T-cell (primary cell): ENCODE measurements at regions not wholly inside any gene's neighbourhood (a gene's known extent, or its start where the extent isn't known, plus 50 kb on each side); places are given as distances from the start of the nearest gene placed in this dataset.

Experiments used
- ATAC-seq, 4 experiments: fragments of 200-7000 bp in 3 of 4; fragments of 150-1000 bp in 1 of 4; cut with Tn5 transposase; replicated peaks in 1 of 4; 1 replicate in 3 of 4; 2 replicates in 1 of 4; pipeline ENCODE4 v1.10.0; 2021; ENCODE audit warnings: moderate library complexity in 3 of 4, mild to moderate bottlenecking in 2 of 4, moderate number of reproducible peaks in 1 of 4
- CTCF ChIA-PET, 2 donors: fragments of 300-600 bp; sonication (Branson Sonifier 250); formaldehyde crosslinking; loops; one replicate each; lab custom pipeline; 2022; ENCODE audit warnings: antibody characterized with exemption in 2 of 2; lab: Charles Lee
- POLR2A ChIA-PET, 2 donors: fragments of 300-600 bp; sonication (Branson Sonifier 250); formaldehyde crosslinking; loops; one replicate each; lab custom pipeline; 2022; ENCODE audit warnings: antibody characterized with exemption in 2 of 2; lab: Charles Lee
- DNase-seq, 35 experiments: peaks; one replicate each; pipeline versions ENCODE4 v3.0.0 to v3.0.0-alpha.2; 2013 to 2023
- H3K27ac ChIP-seq: one replicate; pipeline ENCODE4 v1.5.1; 2013; ENCODE audit warnings: low read length
- H3K27me3 ChIP-seq, 2 experiments: replicated peaks in 1 of 2; 1 replicate in 1 of 2; 2 replicates in 1 of 2; pipeline versions ENCODE4 v1.6.1 to v1.7.0; 2013; ENCODE audit warnings: low read length in 1 of 2, mixed read lengths in 1 of 2; ENCODE audit not compliant: control insufficient read depth in 2 of 2, insufficient read depth in 2 of 2; ENCODE audit errors: extremely low read depth in 1 of 2
- H3K36me3 ChIP-seq, 2 donors: 1 replicate in 1 of 2; 2 replicates in 1 of 2; pipeline versions ENCODE4 v1.6.1 to v1.7.0; 2013; ENCODE audit warnings: low read length in 1 of 2; ENCODE audit not compliant: control insufficient read depth in 2 of 2, insufficient read depth in 1 of 2; ENCODE audit errors: extremely low read depth in 1 of 2
- H3K4me1 ChIP-seq, 2 experiments: 1 replicate in 1 of 2; 2 replicates in 1 of 2; pipeline versions ENCODE4 v1.6.1 to v1.7.0; 2013; ENCODE audit warnings: low read length in 2 of 2, mixed read lengths in 1 of 2; ENCODE audit not compliant: insufficient read depth in 2 of 2, control insufficient read depth in 1 of 2; ENCODE audit errors: extremely low read depth in 1 of 2
- H3K4me3 ChIP-seq, 2 donors: 1 replicate in 1 of 2; 2 replicates in 1 of 2; pipeline versions ENCODE4 v1.5.1 to v1.7.0; 2013; ENCODE audit warnings: mild to moderate bottlenecking in 2 of 2, low read length in 1 of 2, moderate library complexity in 1 of 2; ENCODE audit not compliant: control insufficient read depth in 1 of 2; ENCODE audit errors: extremely low read depth in 1 of 2
- H3K9me3 ChIP-seq: 2 replicates; pipeline ENCODE4 v1.7.0; 2013
- H3K27ac Mint-ChIP-seq, 2 donors: one replicate each; pipeline ENCODE4 v1.8.0; 2020 to 2021; ENCODE audit warnings: mild to moderate bottlenecking in 2 of 2, mixed read lengths in 2 of 2
- H3K27me3 Mint-ChIP-seq, 2 donors: one replicate each; pipeline ENCODE4 v1.8.0; 2021 to 2022; ENCODE audit warnings: mixed read lengths in 2 of 2
- H3K36me3 Mint-ChIP-seq: one replicate; pipeline ENCODE4 v1.8.0; 2021; ENCODE audit warnings: mixed read lengths
- H3K4me1 Mint-ChIP-seq, 3 donors: one replicate each; pipeline ENCODE4 v1.8.0; 2020 to 2022; ENCODE audit warnings: mixed read lengths in 3 of 3, mild to moderate bottlenecking in 1 of 3
- H3K4me3 Mint-ChIP-seq, 3 donors: one replicate each; pipeline ENCODE4 v1.8.0; 2020 to 2022; ENCODE audit warnings: mild to moderate bottlenecking in 3 of 3, mixed read lengths in 3 of 3, moderate library complexity in 3 of 3
- H3K9me3 Mint-ChIP-seq, 3 donors: one replicate each; pipeline ENCODE4 v1.8.0; 2020 to 2022; ENCODE audit warnings: mixed read lengths in 3 of 3
- WGBS: methylation state at CpG from one replicate; pipeline ENCODE4 v1.1.5; 2013; ENCODE audit warnings: missing lambda C conversion rate; ENCODE audit not compliant: insufficient coverage; 5-methylcytosine and 5-hydroxymethylcytosine counted together

- Mint-ChIP-seq H3K27me3 (no peaks in the 10 kb centered on the region), H3K9me3 (peaks cover 7 to 19% (median 8%) of the 10 kb centered on the region in 3 donors), H3K4me1 (no peaks in the 10 kb centered on the region), H3K36me3 (no peaks in the 10 kb centered on the region), H3K27ac (no peak overlapping the region), H3K4me3 (no peak overlapping the region)
- WGBS: no CpG with 5 or more reads among the region's 1 CpG
- Histone ChIP-seq H3K27me3 (peaks cover 0 to 2% of the 10 kb centered on the region in 2 experiments), H3K9me3 (no peaks in the 10 kb centered on the region), H3K27ac (no peak overlapping the region), H3K4me1 (no peaks in the 10 kb centered on the region), H3K4me3 (no peak overlapping the region), H3K36me3 (no peaks in the 10 kb centered on the region)
- CTCF ChIA-PET: no interaction called here
- ATAC-seq (no peak), DNase-seq (no peak)
- POLR2A ChIA-PET: no interaction called here
These were observed 696.9 kb downstream of the RAB28 start for GRCh38 chr4:12787261-12787660.

DNA sequence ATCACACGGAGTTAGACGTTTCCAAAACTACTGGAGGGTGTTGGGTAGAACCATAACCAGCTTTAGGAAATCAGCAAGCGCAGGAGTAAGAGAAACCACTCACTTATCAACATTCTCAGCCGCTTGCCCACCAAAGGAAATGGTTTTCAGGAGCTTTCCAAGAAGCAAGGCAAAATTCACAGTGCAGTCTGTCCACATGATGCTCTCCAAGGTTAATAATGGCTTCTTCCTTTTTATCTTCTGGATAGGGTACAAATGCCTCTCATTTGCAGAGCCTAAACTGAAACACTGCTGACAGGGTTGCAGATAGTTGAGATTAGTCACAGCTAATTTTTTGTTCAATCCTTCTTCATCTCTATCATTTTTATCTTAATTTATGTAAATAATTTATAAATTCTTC lies 705.4 kb downstream of the RAB28 start:
- no peaks in the 10 kb centered on the region for H3K27me3 Mint-ChIP-seq
- no peak overlapping the region for H3K4me3 ChIP-seq
- no peaks in the 10 kb centered on the region for H3K36me3 Mint-ChIP-seq
- DNase-seq: no peak
- no peak overlapping the region for H3K4me3 Mint-ChIP-seq
- H3K27ac ChIP-seq: no peak overlapping the region
- H3K9me3 Mint-ChIP-seq: peaks cover 0 to 3% (median 0%) of the 10 kb centered on the region in 3 donors
- H3K36me3 ChIP-seq: no peaks in the 10 kb centered on the region
- POLR2A ChIA-PET: no interaction called here
- WGBS: 100% methylated on average over 1 of the region's 4 CpGs
- H3K27ac Mint-ChIP-seq: no peak overlapping the region
- ATAC-seq: no peak
- no peaks in the 10 kb centered on the region for H3K27me3 ChIP-seq
- CTCF ChIA-PET: interaction anchor here in 1 of 2 donors (0.9 kb wide), 1 partner anchor 20 kb away, joined by 3 read pairs; no protein-coding TSS in a partner anchor
- H3K9me3 ChIP-seq: no peaks in the 10 kb centered on the region
- H3K4me1 ChIP-seq: no peaks in the 10 kb centered on the region
- no peaks in the 10 kb centered on the region for H3K4me1 Mint-ChIP-seq

DNA sequence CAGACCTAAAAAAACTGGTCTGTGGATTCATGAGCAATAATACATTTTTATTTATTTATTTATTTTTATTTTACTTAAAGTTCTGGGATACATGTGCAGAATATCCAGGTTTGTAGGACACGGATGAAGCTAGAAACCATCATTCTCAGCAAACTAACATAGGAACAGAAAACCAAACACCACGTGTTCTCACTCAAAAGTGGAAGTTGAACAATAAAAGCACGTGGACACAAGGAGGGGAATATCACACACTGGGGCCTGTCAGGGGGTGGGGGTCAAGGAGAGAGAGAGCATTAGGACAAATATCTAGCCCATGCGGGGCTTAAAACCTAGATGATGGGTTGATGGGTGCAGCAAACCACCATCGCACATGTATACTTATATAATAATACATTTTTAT lies 705.9 kb downstream of the RAB28 start:
- no CpG with 5 or more reads among the region's 5 CpGs for WGBS
- Mint-ChIP-seq H3K9me3 (peaks cover 0 to 3% (median 0%) of the 10 kb centered on the region in 3 donors), H3K4me3 (no peak overlapping the region), H3K36me3 (no peaks in the 10 kb centered on the region), H3K4me1 (no peaks in the 10 kb centered on the region), H3K27me3 (no peaks in the 10 kb centered on the region), H3K27ac (no peak overlapping the region)
- Histone ChIP-seq H3K36me3 (no peaks in the 10 kb centered on the region), H3K9me3 (no peaks in the 10 kb centered on the region), H3K27ac (no peak overlapping the region), H3K27me3 (no peaks in the 10 kb centered on the region), H3K4me3 (no peak overlapping the region), H3K4me1 (no peaks in the 10 kb centered on the region)
- DNase-seq: no peak
- no peak for ATAC-seq
- CTCF ChIA-PET: interaction anchor here in 1 of 2 donors (0.9 kb wide), 1 partner anchor 20 kb away, joined by 3 read pairs; no protein-coding TSS in a partner anchor
- POLR2A ChIA-PET: no interaction called here

GRCh38 chr4:12770351-12770750 lies 713.8 kb downstream of the RAB28 start:
- Histone ChIP-seq H3K4me1 (no peaks in the 10 kb centered on the region), H3K4me3 (no peak overlapping the region), H3K27me3 (no peaks in the 10 kb centered on the region), H3K27ac (no peak overlapping the region), H3K9me3 (no peaks in the 10 kb centered on the region), H3K36me3 (no peaks in the 10 kb centered on the region)
- no peaks in the 10 kb centered on the region for H3K36me3 Mint-ChIP-seq
- WGBS: 80% methylated on average over 1 of the region's 2 CpGs
- ChIA-PET CTCF (interaction anchor here in 1 of 2 donors (0.6 kb wide), 1 partner anchor 87 kb away, joined by 3 read pairs; no protein-coding TSS in a partner anchor), POLR2A (no interaction called here)
- ATAC-seq (no peak), DNase-seq (no peak)
- H3K4me1 Mint-ChIP-seq: no peaks in the 10 kb centered on the region
- H3K27ac Mint-ChIP-seq: no peak overlapping the region
- peaks cover 0 to 2% of the 10 kb centered on the region in 2 donors for H3K27me3 Mint-ChIP-seq
- no peak overlapping the region for H3K4me3 Mint-ChIP-seq
- H3K9me3 Mint-ChIP-seq: no peaks in the 10 kb centered on the region

DNA sequence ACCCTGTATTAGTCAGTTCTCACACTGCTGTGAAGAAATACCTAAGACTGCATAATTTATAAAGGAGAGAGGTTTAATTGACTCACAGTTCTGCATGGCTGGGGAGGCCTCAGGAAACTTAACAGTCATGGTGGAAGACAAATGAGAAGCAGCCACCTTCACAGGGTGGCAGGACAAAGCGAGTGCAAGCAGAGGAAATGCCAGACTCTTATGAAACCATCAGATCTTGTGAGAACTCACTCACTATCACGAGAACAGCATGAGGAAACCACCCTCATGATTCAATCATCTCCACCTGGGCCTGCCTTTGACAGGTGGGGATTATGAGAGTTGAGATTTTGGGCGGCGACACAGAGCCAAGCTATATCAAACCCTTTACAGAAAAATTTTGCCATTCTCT lies 722.4 kb downstream of the RAB28 start:
- Mint-ChIP-seq H3K36me3 (no peaks in the 10 kb centered on the region), H3K9me3 (peaks cover 3 to 5% (median 4%) of the 10 kb centered on the region in 3 donors), H3K4me1 (no peaks in the 10 kb centered on the region), H3K27ac (no peak overlapping the region), H3K27me3 (no peaks in the 10 kb centered on the region), H3K4me3 (no peak overlapping the region)
- CTCF ChIA-PET: no interaction called here
- H3K9me3 ChIP-seq: no peaks in the 10 kb centered on the region
- H3K36me3 ChIP-seq: no peaks in the 10 kb centered on the region
- DNase-seq (no peak), ATAC-seq (no peak)
- H3K27me3 ChIP-seq: no peaks in the 10 kb centered on the region
- WGBS: no CpG with 5 or more reads among the region's 4 CpGs
- POLR2A ChIA-PET: no interaction called here
- no peaks in the 10 kb centered on the region for H3K4me1 ChIP-seq
- no peak overlapping the region for H3K27ac ChIP-seq
- no peak overlapping the region for H3K4me3 ChIP-seq

GRCh38 chr4:12747154-12747553 lies 737.0 kb downstream of the RAB28 start:
- Mint-ChIP-seq H3K36me3 (no peaks in the 10 kb centered on the region), H3K27ac (no peak overlapping the region), H3K4me1 (no peaks in the 10 kb centered on the region), H3K4me3 (no peak overlapping the region), H3K9me3 (peaks cover 1 to 10% (median 9%) of the 10 kb centered on the region in 3 donors), H3K27me3 (peaks cover 0 to 5% of the 10 kb centered on the region in 2 donors)
- no peaks in the 10 kb centered on the region for H3K4me1 ChIP-seq
- no peaks in the 10 kb centered on the region for H3K36me3 ChIP-seq
- H3K27ac ChIP-seq: no peak overlapping the region
- ChIA-PET CTCF (no interaction called here), POLR2A (no interaction called here)
- DNase-seq (no peak), ATAC-seq (no peak)
- no peak overlapping the region for H3K4me3 ChIP-seq
- WGBS: 84% methylated on average over 2 of the region's 5 CpGs
- H3K27me3 ChIP-seq: peaks cover 0 to 5% of the 10 kb centered on the region in 2 experiments
- no peaks in the 10 kb centered on the region for H3K9me3 ChIP-seq

- H3K4me1 Mint-ChIP-seq: no peaks in the 10 kb centered on the region
- no peak overlapping the region for H3K27ac Mint-ChIP-seq
- CTCF ChIA-PET: no interaction called here
- DNase-seq (no peak), ATAC-seq (no peak)
- H3K27ac ChIP-seq: no peak overlapping the region
- peaks cover 1 to 17% (median 13%) of the 10 kb centered on the region in 3 donors for H3K9me3 Mint-ChIP-seq
- no peak overlapping the region for H3K4me3 ChIP-seq
- WGBS: 92% methylated on average over 12 of the region's 13 CpGs
- no peaks in the 10 kb centered on the region for H3K9me3 ChIP-seq
- POLR2A ChIA-PET: no interaction called here
- no peaks in the 10 kb centered on the region for H3K36me3 ChIP-seq
- no peaks in the 10 kb centered on the region for H3K4me1 ChIP-seq
- peaks cover 0 to 5% of the 10 kb centered on the region in 2 donors for H3K27me3 Mint-ChIP-seq
- H3K4me3 Mint-ChIP-seq: no peak overlapping the region
- peaks cover 0 to 5% of the 10 kb centered on the region in 2 experiments for H3K27me3 ChIP-seq
- no peaks in the 10 kb centered on the region for H3K36me3 Mint-ChIP-seq
These were observed 737.9 kb downstream of the RAB28 start for GRCh38 chr4:12746221-12746620.
